Lower leg skin (tissue), 3 donors: ENCODE measurements at regions not wholly inside any gene's neighbourhood (a gene's known extent, or its start where the extent isn't known, plus 50 kb on each side); places are given as distances from the start of the nearest gene placed in this dataset.
"Not testable (repeated sequence)": the region's sequence is repeated elsewhere in the genome, so short reads cannot be mapped to it uniquely, and the experiment has no call there.

ENCODE experiments used
- CTCF ChIP-seq, 3 donors: fragments of 450-650 bp; IDR thresholded peaks; one replicate each; pipeline ENCODE4 v1.5.1; 2016; ENCODE audit warnings: antibody characterized with exemption in 3 of 3, mild to moderate bottlenecking in 3 of 3, moderate library complexity in 2 of 3
- POLR2A ChIP-seq, 2 donors: fragments of 450-650 bp; IDR thresholded peaks; one replicate each; pipeline ENCODE4 v1.6.1; 2016 to 2017; ENCODE audit warnings: antibody characterized with exemption in 2 of 2, mild to moderate bottlenecking in 1 of 2, moderate library complexity in 1 of 2

GRCh38 chr10:124190476-124190875 is 97.1 kb upstream of the CHST15 start:
- not testable (repeated sequence) for TF ChIP-seq CTCF, POLR2A (IDR thresholded peaks at IDR 0.05)
